GM18951 (cell line): ENCODE measurements at regions not wholly inside any gene's neighbourhood (a gene's known extent, or its start where the extent isn't known, plus 50 kb on each side); places are given as distances from the start of the nearest gene placed in this dataset.
"Not testable (repeated sequence)": the region's sequence is repeated elsewhere in the genome, so short reads cannot be mapped to it uniquely, and the experiment has no call there.

ENCODE experiments used
- POLR2A ChIP-seq: IDR thresholded peaks from 4 replicates; pipeline ENCODE4 v1.6.1; 2011; ENCODE audit warnings: mild to moderate bottlenecking; ENCODE audit not compliant: insufficient read length, insufficient read depth; ENCODE audit errors: extremely low read depth
- in situ Hi-C: fragments of 300-500 bp; cut with MboI; formaldehyde crosslinking; loops from one replicate; pipeline ENCODE4 v1.12.0; 2022; ENCODE audit warnings: low sequenced_read_pairs, mixed read lengths, inconsistent platforms; ENCODE audit not compliant: unreplicated experiment

DNA sequence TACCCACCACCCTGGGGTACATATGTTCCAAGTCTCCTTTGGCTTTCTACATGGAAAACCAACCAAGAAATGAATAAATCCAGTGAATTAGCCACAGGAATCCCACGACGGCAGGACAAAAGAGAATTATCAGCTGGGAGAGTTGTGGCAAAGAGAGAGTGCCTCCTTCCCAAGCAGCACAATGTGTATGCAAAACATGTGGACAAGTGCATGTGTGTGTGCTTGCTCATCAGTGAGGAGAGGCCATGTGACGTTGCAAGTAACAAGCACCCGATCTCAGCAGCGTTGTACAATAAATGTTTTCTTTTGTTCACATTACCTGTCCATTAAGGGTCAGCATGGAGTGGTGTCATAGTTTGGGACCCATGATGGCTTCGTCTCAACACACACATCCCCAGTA lies 50.0 kb upstream of the EMX2 start:
- in situ Hi-C loops = no loop called here
- no peak for TF ChIP-seq POLR2A

DNA sequence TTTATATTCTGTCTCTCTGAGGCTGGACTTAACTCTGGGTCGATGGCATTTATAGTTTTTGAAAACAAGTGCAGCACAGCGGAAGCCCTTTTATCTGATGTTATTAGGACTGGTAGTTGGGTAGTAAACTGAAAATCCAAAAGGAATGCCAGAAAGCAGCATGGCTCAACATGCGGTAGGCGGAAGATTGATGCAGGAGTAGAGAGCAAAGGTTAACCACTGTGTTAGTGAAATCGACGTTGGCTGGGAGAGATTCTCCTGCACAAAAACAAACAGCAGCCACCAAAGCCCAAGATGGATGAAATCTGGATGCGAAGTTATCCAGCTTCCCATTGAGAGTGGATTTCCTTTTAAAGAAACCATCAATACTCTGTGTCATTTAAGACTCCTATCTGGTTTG lies 54.5 kb upstream of the EMX2 start:
- in situ Hi-C loops = no loop called here
- TF ChIP-seq POLR2A = no peak

DNA sequence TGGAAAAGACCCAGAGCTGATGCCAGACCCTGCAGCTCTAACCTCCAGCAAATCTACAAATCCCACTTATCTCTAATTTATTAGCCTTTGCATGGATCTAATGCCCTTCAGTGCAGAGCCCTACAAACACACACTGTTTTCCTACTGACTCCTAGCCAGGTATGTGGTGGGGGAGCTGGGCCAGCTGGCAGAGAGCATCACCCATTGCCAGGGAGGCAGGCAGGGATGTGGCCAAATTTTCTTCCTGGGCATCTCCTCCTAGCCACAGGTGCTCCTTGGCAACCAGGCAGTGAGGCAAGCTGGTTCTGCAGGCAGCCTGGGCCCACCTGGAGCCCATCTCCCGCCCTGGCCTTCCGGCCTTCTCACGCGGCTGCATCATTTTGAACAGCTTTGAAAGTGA lies 55.9 kb upstream of the EMX2 start:
- in situ Hi-C loops = no loop called here

GRCh38 chr10:117483056-117483590 lies 59.4 kb upstream of the EMX2 start:
- in situ Hi-C loops = no loop called here
- TF ChIP-seq POLR2A = no peak

More for the DNA sequence above, 55.9 kb upstream of the EMX2 start:
- no peak for TF ChIP-seq POLR2A

DNA sequence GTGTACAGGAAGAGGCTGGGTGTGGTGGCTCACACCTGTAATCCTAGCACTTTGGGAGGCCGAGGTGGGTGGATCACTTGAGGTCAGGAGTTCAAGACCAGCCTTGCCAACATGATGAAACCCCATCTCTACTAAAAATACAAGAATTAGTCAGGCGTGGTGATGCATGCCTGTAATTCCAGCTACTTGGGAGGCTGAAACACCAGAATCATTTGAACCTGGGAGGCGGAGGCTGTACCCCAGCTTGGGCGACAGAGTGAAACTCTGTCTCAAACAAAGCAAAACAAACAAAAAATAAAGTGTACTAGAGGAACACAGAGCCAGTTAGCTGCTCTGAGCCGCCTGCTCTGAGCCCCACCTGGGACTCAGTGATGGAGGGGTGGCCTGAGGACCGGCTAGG lies 61.5 kb upstream of the EMX2 start:
- in situ Hi-C loops = not testable (repeated sequence)

DNA sequence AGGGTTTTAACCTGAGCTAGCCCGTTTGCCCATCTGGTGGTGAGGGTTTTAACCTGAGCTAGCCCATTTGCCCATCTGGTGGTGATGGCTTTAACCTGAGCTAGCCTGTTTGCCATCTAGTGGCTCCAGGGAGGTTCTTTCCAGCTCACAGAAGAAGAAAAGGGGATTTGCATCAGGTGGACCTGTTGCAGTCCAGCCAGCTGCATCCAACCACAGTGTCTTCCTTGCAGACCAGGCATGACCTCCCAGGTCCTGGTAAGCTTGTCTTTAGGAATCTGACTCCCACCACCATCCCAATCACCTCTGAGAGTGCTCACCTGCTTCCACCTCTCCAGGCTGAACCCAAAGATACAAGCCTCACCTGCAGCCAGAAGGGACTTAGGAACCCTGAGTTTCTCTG lies 62.4 kb upstream of the EMX2 start:
- TF ChIP-seq POLR2A = no peak
- in situ Hi-C loops = no loop called here

GRCh38 chr10:117477961-117478670 lies 64.4 kb upstream of the EMX2 start:
- in situ Hi-C loops = no loop called here
- TF ChIP-seq POLR2A = no peak

DNA sequence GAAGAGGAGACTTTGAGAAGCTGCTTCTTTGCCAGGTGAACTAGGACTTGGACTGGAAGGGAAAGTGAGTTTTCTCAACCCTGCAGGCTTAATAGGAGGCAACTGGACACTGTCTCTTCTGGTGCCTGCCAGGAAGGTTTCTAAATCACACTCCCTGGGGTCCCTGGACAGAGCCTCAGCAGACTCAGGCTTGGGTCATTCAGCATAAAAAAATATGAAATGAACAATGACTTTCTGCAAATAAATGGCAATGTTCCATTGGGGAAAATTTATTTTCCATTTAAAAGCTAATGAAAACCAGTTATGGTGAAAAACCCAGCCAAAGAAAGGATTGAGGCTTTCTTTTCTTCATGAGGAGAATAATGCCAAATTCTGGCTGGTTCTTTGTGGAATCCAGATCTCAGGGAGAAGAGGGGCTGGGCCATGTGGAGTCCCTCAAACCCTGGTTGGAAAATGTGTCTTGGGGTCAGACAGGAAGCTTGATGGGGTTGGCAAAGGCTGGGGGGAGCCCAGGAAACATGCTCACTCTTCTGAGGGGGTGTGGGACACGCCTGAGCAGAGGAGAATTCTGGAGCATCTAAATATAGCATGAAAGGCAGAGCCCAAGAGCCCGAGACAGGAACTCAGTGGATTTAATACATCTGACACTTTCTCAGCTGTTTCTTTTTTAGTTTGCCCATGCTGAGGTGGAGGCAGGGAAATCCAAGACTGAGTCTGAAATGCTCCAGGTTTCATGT lies 65.2 kb upstream of the EMX2 start:
- in situ Hi-C loops = no loop called here
- TF ChIP-seq POLR2A = no peak

- no peak for TF ChIP-seq POLR2A
- in situ Hi-C loops = no loop called here
Observed at GRCh38 chr10:117476716-117477115, 65.8 kb upstream of the EMX2 start.

DNA sequence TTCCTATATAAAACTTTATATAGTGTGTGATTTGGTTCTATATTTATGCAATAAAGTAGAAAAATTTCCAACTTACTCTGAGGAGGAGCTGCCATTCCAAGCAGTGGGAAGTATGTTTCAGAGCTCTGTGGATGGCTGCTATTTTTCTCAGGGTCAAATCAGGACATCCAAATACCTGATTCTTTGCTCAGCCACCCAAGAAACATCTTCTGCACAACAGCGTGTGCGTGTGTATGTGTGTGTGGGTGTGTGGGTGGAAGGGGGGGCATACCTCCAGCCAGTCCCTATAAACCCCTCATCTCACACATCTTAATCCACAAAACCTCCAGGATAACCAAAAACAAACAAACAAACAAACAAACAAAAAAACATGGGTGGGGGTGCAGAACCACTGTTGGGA lies 66.3 kb upstream of the EMX2 start:
- no peak for TF ChIP-seq POLR2A
- in situ Hi-C loops = no loop called here

- TF ChIP-seq POLR2A = no peak
- in situ Hi-C loops = loop anchor here (25.0 kb wide), 1 partner anchor 261 kb away; no protein-coding TSS in a partner anchor
Observed at GRCh38 chr10:117472872-117473271, 69.7 kb upstream of the EMX2 start.

GRCh38 chr10:117471344-117471874 lies 71.1 kb upstream of the EMX2 start:
- in situ Hi-C loops = loop anchor here (25.0 kb wide), 1 partner anchor 259 kb away; no protein-coding TSS in a partner anchor
- TF ChIP-seq POLR2A = no peak

GRCh38 chr10:117470733-117471132 lies 71.8 kb upstream of the EMX2 start:
- no peak for TF ChIP-seq POLR2A
- in situ Hi-C loops = loop anchor here (25.0 kb wide), 1 partner anchor 258 kb away; no protein-coding TSS in a partner anchor
